Left colon (tissue), 2 donors: ENCODE measurements at regions not wholly inside any gene's neighbourhood (a gene's known extent, or its start where the extent isn't known, plus 50 kb on each side); places are given as distances from the start of the nearest gene placed in this dataset.
A peak's percentile ranks its signal among the peaks of the same experiment; 100 is the strongest.

Experiments used
- ATAC-seq: fragments of 200-7000 bp; cut with Tn5 transposase; one replicate; pipeline ENCODE4 v1.9.1; 2020; ENCODE audit warnings: mild to moderate bottlenecking, moderate library complexity
- DNase-seq, 2 donors: peaks; one replicate each; pipeline ENCODE4 v3.0.0-alpha.2; 2020
- intact Hi-C, 2 donors: fragments of 100-400 bp; cut with DNase I in 1 of 2; cut with micrococcal nuclease in 1 of 2; formaldehyde crosslinking; loops; one replicate each; pipeline versions ENCODE4 v1.11.2 to v1.14.0; 2022; cut with DNase I, micrococcal nuclease
- donor health status: DM: no; HTN: no; CAD: no.
- donor health status: DM: yes; HTN: yes; CAD: no.

GRCh38 chr11:8792710-8793109, 110.1 kb downstream of the RPL27A start:
- intact Hi-C loops = no loop called here
- peak; percentile 10 for ATAC-seq
- DNase-seq = no peak

- intact Hi-C loops = no loop called here
- DNase-seq = no peak
- no peak for ATAC-seq
Observed at GRCh38 chr11:8793114-8793777, 110.7 kb downstream of the RPL27A start.

GRCh38 chr11:8794126-8794525, 111.5 kb downstream of the RPL27A start:
- DNase-seq = no peak
- no peak for ATAC-seq
- intact Hi-C loops = no loop called here

GRCh38 chr11:8794677-8795103, 112.1 kb downstream of the RPL27A start:
- peak; percentile 79 for ATAC-seq
- peak; percentile 67 to 74 for DNase-seq
- intact Hi-C loops = no loop called here

- ATAC-seq (no peak), DNase-seq (no peak)
- intact Hi-C loops = no loop called here
Observed at GRCh38 chr11:8796941-8797340, 114.0 kb upstream of the AKIP1 start.

GRCh38 chr11:8799273-8799672, 111.7 kb upstream of the AKIP1 start:
- DNase-seq (no peak), ATAC-seq (no peak)
- intact Hi-C loops = no loop called here

GRCh38 chr11:8800520-8801110, 110.4 kb upstream of the AKIP1 start:
- intact Hi-C loops = no loop called here
- ATAC-seq (no peak), DNase-seq (no peak)

GRCh38 chr11:8801121-8801520, 109.9 kb upstream of the AKIP1 start:
- intact Hi-C loops = no loop called here
- no peak for DNase-seq
- ATAC-seq = no peak

GRCh38 chr11:8802251-8802650, 108.7 kb upstream of the AKIP1 start:
- intact Hi-C loops = no loop called here
- DNase-seq (no peak), ATAC-seq (no peak)

GRCh38 chr11:8803973-8804372, 107.0 kb upstream of the AKIP1 start:
- no peak for ATAC-seq
- intact Hi-C loops = no loop called here
- no peak for DNase-seq

GRCh38 chr11:8805296-8805695, 105.7 kb upstream of the AKIP1 start:
- intact Hi-C loops = loop anchor here in 1 of 2 donors (5.0 kb wide), 1 partner anchor 123 kb away; the partner anchor contains the start of genes RPL27A and TRIM66
- ATAC-seq = no peak
- DNase-seq = no peak

GRCh38 chr11:8806974-8807373, 104.0 kb upstream of the AKIP1 start:
- ATAC-seq (no peak), DNase-seq (no peak)
- intact Hi-C loops = loop anchor here in 1 of 2 donors (5.0 kb wide), 1 partner anchor 125 kb away; the partner anchor contains the start of genes RPL27A and TRIM66

- ATAC-seq = peak; percentile 74
- intact Hi-C loops = loop anchor here in 1 of 2 donors (5.0 kb wide), 1 partner anchor 125 kb away; the partner anchor contains the start of genes RPL27A and TRIM66
- peak; percentile 52 to 73 for DNase-seq
Observed at GRCh38 chr11:8807544-8808225, 103.3 kb upstream of the AKIP1 start.

- DNase-seq = no peak
Observed at GRCh38 chr11:8808226-8808585, 102.8 kb upstream of the AKIP1 start.

GRCh38 chr11:8809241-8809938, 101.6 kb upstream of the AKIP1 start:
- intact Hi-C loops = loop anchor here in 1 of 2 donors (5.0 kb wide), 1 partner anchor 127 kb away; the partner anchor contains the start of genes RPL27A and TRIM66
- no peak for ATAC-seq
- DNase-seq = no peak

More at GRCh38 chr11:8808226-8808585, 102.8 kb upstream of the AKIP1 start:
- intact Hi-C loops = loop anchor here in 1 of 2 donors (5.0 kb wide), 1 partner anchor 126 kb away; the partner anchor contains the start of genes RPL27A and TRIM66
- peak; percentile 57 for ATAC-seq

- ATAC-seq (peak; percentile 7), DNase-seq (no peak)
- intact Hi-C loops = loop anchor here in 1 of 2 donors (5.0 kb wide), 1 partner anchor 128 kb away; the partner anchor contains the start of genes RPL27A and TRIM66
Observed at GRCh38 chr11:8809939-8810539, 101.0 kb upstream of the AKIP1 start.

- ATAC-seq = peak; percentile 73
- DNase-seq = peak; percentile 86 to 88
- intact Hi-C loops = no loop called here
Observed at GRCh38 chr11:8810540-8811301, 100.3 kb upstream of the AKIP1 start.

GRCh38 chr11:8811571-8811970, 99.4 kb upstream of the AKIP1 start:
- ATAC-seq (no peak), DNase-seq (no peak)
- intact Hi-C loops = no loop called here
